Osteoblast (primary cell): ENCODE measurements at regions not wholly inside any gene's neighbourhood (a gene's known extent, or its start where the extent isn't known, plus 50 kb on each side); places are given as distances from the start of the nearest gene placed in this dataset.

Experiments used
- DNase-seq: peaks from one replicate; pipeline ENCODE4 v3.0.0; 2011; ENCODE audit warnings: low spot score, mixed read lengths; ENCODE audit not compliant: insufficient read length; ENCODE audit errors: missing footprints
- H2AFZ ChIP-seq: 2 replicates; pipeline ENCODE4 v1.6.0; 2011; ENCODE audit warnings: mild to moderate bottlenecking, low read length
- H3K27ac ChIP-seq: 2 replicates; pipeline ENCODE4 v1.5.1; 2011; ENCODE audit warnings: mild to moderate bottlenecking, low read depth, low read length, moderate library complexity
- H3K27me3 ChIP-seq: 2 replicates; pipeline ENCODE4 v1.6.0; 2012; ENCODE audit warnings: mild to moderate bottlenecking, control low read depth, inconsistent platforms, low read length, moderate library complexity; ENCODE audit not compliant: insufficient read depth
- H3K36me3 ChIP-seq: 2 replicates; pipeline ENCODE4 v1.5.1; 2011; ENCODE audit warnings: mild to moderate bottlenecking, low read length, control low read depth, moderate library complexity; ENCODE audit not compliant: insufficient read depth
- H3K4me1 ChIP-seq: 2 replicates; pipeline ENCODE4 v1.5.1; 2011; ENCODE audit warnings: mild to moderate bottlenecking, low read length, control low read depth, moderate library complexity; ENCODE audit not compliant: insufficient read depth
- H3K4me2 ChIP-seq: 2 replicates; pipeline ENCODE4 v1.6.0; 2011; ENCODE audit warnings: mild to moderate bottlenecking, low read length; ENCODE audit not compliant: insufficient read depth
- H3K4me3 ChIP-seq: fragments of 200-600 bp; sonication (generic); 3 replicates; pipeline ENCODE4 v1.5.1; 2012; ENCODE audit warnings: mild to moderate bottlenecking, low read length, inconsistent platforms; ENCODE audit not compliant: insufficient read depth
- H3K79me2 ChIP-seq: 2 replicates; pipeline ENCODE4 v1.6.0; 2012; ENCODE audit warnings: mild to moderate bottlenecking, low read length, control low read depth, inconsistent platforms; ENCODE audit not compliant: insufficient read depth
- H3K9me3 ChIP-seq: 2 replicates; pipeline ENCODE4 v1.5.1; 2011; ENCODE audit warnings: low read depth, low read length, control low read depth
- H4K20me1 ChIP-seq: 2 replicates; pipeline ENCODE4 v1.6.0; 2012; ENCODE audit warnings: mild to moderate bottlenecking, low read length, control low read depth; ENCODE audit not compliant: insufficient read depth
- CTCF ChIP-seq: IDR thresholded peaks from 2 replicates; pipeline ENCODE4 v1.5.1; 2011; ENCODE audit warnings: mild to moderate bottlenecking, low read depth, low read length, moderate library complexity; ENCODE audit errors: extremely low read depth

DNA sequence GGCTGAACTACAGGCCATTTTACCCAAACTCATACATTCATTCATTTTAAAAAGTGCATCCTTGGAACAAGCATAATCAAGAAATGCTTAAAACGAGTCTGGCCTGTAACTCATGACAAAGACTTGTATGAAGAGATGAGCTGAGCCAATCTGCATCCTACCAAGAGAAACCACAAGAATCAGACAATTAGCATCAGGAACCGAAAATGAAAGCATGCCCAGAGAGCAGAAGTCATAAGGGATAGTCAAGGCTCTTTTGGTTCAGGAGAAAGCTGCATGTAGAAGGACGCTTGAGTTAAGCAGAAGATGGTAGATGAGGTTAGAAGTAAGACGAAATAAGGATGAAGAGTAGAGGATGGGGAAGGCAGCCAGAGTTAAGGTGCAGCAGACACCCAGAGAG is 137.0 kb upstream of the CTNNA2 start:
- Histone ChIP-seq H3K9me3 (peaks cover 1% of the 10 kb centered on the region), H3K4me1 (no peaks in the 10 kb centered on the region), H3K27ac (no peak overlapping the region), H2AFZ (no peak overlapping the region), H3K79me2 (no peaks in the 10 kb centered on the region), H3K4me2 (no peak overlapping the region), H3K27me3 (no peaks in the 10 kb centered on the region), H4K20me1 (no peaks in the 10 kb centered on the region), H3K36me3 (no peaks in the 10 kb centered on the region), H3K4me3 (no peak overlapping the region)
- TF ChIP-seq CTCF = no peak
- DNase-seq = no peak

- no peaks in the 10 kb centered on the region for H3K79me2 ChIP-seq
- no peak for TF ChIP-seq CTCF
- no peaks in the 10 kb centered on the region for H3K4me1 ChIP-seq
- peaks cover 6% of the 10 kb centered on the region for H3K9me3 ChIP-seq
- no peak overlapping the region for H3K27ac ChIP-seq
- no peak overlapping the region for H3K4me2 ChIP-seq
- H2AFZ ChIP-seq = no peak overlapping the region
- DNase-seq = no peak
- H3K27me3 ChIP-seq = no peaks in the 10 kb centered on the region
- H3K36me3 ChIP-seq = no peaks in the 10 kb centered on the region
- H3K4me3 ChIP-seq = no peak overlapping the region
- H4K20me1 ChIP-seq = no peaks in the 10 kb centered on the region
Measured at GRCh38 chr2:79373358-79374130, 139.3 kb upstream of the CTNNA2 start.

GRCh38 chr2:79370976-79371538 is 141.8 kb upstream of the CTNNA2 start:
- Histone ChIP-seq H3K4me1 (no peaks in the 10 kb centered on the region), H3K9me3 (peaks cover 6% of the 10 kb centered on the region), H3K4me3 (no peak overlapping the region), H3K79me2 (no peaks in the 10 kb centered on the region), H3K36me3 (no peaks in the 10 kb centered on the region), H3K27ac (no peak overlapping the region), H3K27me3 (no peaks in the 10 kb centered on the region), H4K20me1 (no peaks in the 10 kb centered on the region), H3K4me2 (no peak overlapping the region), H2AFZ (no peak overlapping the region)
- DNase-seq = no peak
- TF ChIP-seq CTCF = no peak

DNA sequence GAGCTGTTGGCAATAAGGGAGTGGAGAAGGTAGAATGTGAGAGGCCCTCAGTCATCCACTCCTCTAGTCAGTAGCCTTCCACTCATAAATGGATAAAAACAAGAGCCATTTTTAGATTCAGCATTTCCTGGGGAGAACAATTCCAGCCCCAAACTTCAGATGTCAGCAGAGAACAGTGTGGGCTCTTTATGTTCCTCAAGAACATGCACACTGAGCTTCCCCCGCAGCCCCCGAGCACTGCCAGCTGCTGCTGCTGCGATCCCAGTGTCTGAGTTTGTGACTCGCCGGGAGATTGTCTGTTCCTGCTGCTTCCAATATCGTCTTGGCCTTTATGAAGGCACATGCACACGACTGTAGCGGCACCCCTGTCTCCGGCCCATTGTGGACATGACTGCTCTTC is 143.7 kb upstream of the CTNNA2 start:
- Histone ChIP-seq H3K4me3 (no peak overlapping the region), H4K20me1 (no peaks in the 10 kb centered on the region), H3K27me3 (no peaks in the 10 kb centered on the region), H3K4me1 (no peaks in the 10 kb centered on the region), H3K9me3 (peaks cover 6% of the 10 kb centered on the region), H2AFZ (no peak overlapping the region), H3K4me2 (no peak overlapping the region), H3K36me3 (no peaks in the 10 kb centered on the region), H3K27ac (no peak overlapping the region), H3K79me2 (no peaks in the 10 kb centered on the region)
- no peak for TF ChIP-seq CTCF
- DNase-seq = no peak
